Fibroblast of lung (primary cell): ENCODE measurements at regions not wholly inside any gene's neighbourhood (a gene's known extent, or its start where the extent isn't known, plus 50 kb on each side); places are given as distances from the start of the nearest gene placed in this dataset.

ENCODE experiments used
- DNase-seq, 2 donors: peaks; one replicate each; pipeline versions ENCODE4 v3.0.0 to v3.0.0-alpha.2; 2010; ENCODE audit warnings: low read depth in 2 of 2
- H2AFZ ChIP-seq: 2 replicates; pipeline ENCODE4 v1.5.1; 2012; ENCODE audit warnings: low read length, control low read depth, inconsistent platforms
- H3K27ac ChIP-seq: 2 replicates; pipeline ENCODE4 v1.5.1; 2011; ENCODE audit warnings: low read length, control low read depth; ENCODE audit not compliant: insufficient read depth
- H3K27me3 ChIP-seq: 2 replicates; pipeline ENCODE4 v1.5.1; 2011; ENCODE audit warnings: mild to moderate bottlenecking, low read length; ENCODE audit not compliant: control insufficient read depth, insufficient read depth
- H3K36me3 ChIP-seq: 2 replicates; pipeline ENCODE4 v1.5.1; 2011; ENCODE audit warnings: low read length; ENCODE audit not compliant: control insufficient read depth, insufficient read depth
- H3K4me1 ChIP-seq: 2 replicates; pipeline ENCODE4 v1.5.1; 2011; ENCODE audit warnings: low read length; ENCODE audit not compliant: control insufficient read depth, insufficient read depth; ENCODE audit errors: extremely low read depth
- H3K4me2 ChIP-seq: 2 replicates; pipeline ENCODE4 v1.5.1; 2011; ENCODE audit warnings: low read length, control low read depth; ENCODE audit not compliant: insufficient read depth; ENCODE audit errors: extremely low read depth
- H3K4me3 ChIP-seq, 4 experiments: fragments of 200-600 bp in 1 of 4; sonication (generic) in 1 of 4; replicated peaks in 1 of 4; 2 replicates each; pipeline ENCODE4 v1.5.1; 2011 to 2016; ENCODE audit warnings: low read length in 4 of 4, low read depth in 3 of 4, mild to moderate bottlenecking in 3 of 4, control low read depth in 2 of 4, inconsistent platforms in 1 of 4, mixed read lengths in 1 of 4; ENCODE audit not compliant: insufficient read depth in 1 of 4; ENCODE audit errors: control extremely low read depth in 1 of 4
- H3K79me2 ChIP-seq: 2 replicates; pipeline ENCODE4 v1.5.1; 2012; ENCODE audit warnings: mild to moderate bottlenecking, low read length, inconsistent platforms; ENCODE audit not compliant: control insufficient read depth, insufficient read depth
- H3K9ac ChIP-seq: 2 replicates; pipeline ENCODE4 v1.5.1; 2011; ENCODE audit warnings: mild to moderate bottlenecking, low read length, control low read depth; ENCODE audit not compliant: insufficient read depth
- H3K9me3 ChIP-seq: 2 replicates; pipeline ENCODE4 v1.5.1; 2012; ENCODE audit warnings: low read depth, low read length; ENCODE audit not compliant: control insufficient read depth, insufficient read depth
- H4K20me1 ChIP-seq: 2 replicates; pipeline ENCODE4 v1.5.1; 2011; ENCODE audit warnings: low read length; ENCODE audit not compliant: control insufficient read depth, insufficient read depth; ENCODE audit errors: extremely low read depth
- CTCF ChIP-seq, 2 donors: IDR thresholded peaks in 1 of 2; conservative IDR thresholded peaks in 1 of 2; 1 replicate in 1 of 2; 2 replicates in 1 of 2; pipeline ENCODE4 v1.5.1; 2011 to 2012; ENCODE audit warnings: low read length in 2 of 2, control low read depth in 1 of 2, inconsistent platforms in 1 of 2, low read depth in 1 of 2, mild to moderate bottlenecking in 1 of 2
- EZH2 ChIP-seq: IDR thresholded peaks from 2 replicates; pipeline ENCODE4 v1.5.1; 2012; ENCODE audit warnings: low read length, control low read depth, mild to moderate bottlenecking; ENCODE audit errors: missing control alignments

- H3K27me3 ChIP-seq: no peaks in the 10 kb centered on the region
- peaks cover 27% of the 10 kb centered on the region for H3K36me3 ChIP-seq
- H2AFZ ChIP-seq: no peak overlapping the region
- no peaks in the 10 kb centered on the region for H3K79me2 ChIP-seq
- TF ChIP-seq EZH2 (no peak), CTCF (conservative IDR thresholded peaks at IDR 0.05 in 1 of 2, IDR thresholded peaks at IDR 0.05 in 1 of 2; ENCODE audit: low read depth in 1 of 2, low read length in 2 of 2) (no peak)
- H3K9ac ChIP-seq: no peak overlapping the region
- DNase-seq: no peak
- H3K4me2 ChIP-seq: no peak overlapping the region
- no peaks in the 10 kb centered on the region for H4K20me1 ChIP-seq
- H3K9me3 ChIP-seq: no peaks in the 10 kb centered on the region
- H3K27ac ChIP-seq: no peak overlapping the region
- no peak overlapping the region for H3K4me3 ChIP-seq
- H3K4me1 ChIP-seq: no peaks in the 10 kb centered on the region
Measured at GRCh38 chr19:5220866-5221265, 119.7 kb downstream of the PTPRS start.

- H3K36me3 ChIP-seq: peaks cover 29% of the 10 kb centered on the region
Measured at GRCh38 chr19:5220361-5220760, 120.3 kb downstream of the PTPRS start.

GRCh38 chr19:5219551-5220304, 120.9 kb downstream of the PTPRS start:
- H3K9ac ChIP-seq: no peak overlapping the region
- no peaks in the 10 kb centered on the region for H3K27me3 ChIP-seq
- H2AFZ ChIP-seq: no peak overlapping the region
- H3K36me3 ChIP-seq: peaks cover 30% of the 10 kb centered on the region
- DNase-seq: no peak
- H4K20me1 ChIP-seq: no peaks in the 10 kb centered on the region
- no peaks in the 10 kb centered on the region for H3K9me3 ChIP-seq
- TF ChIP-seq CTCF (conservative IDR thresholded peaks at IDR 0.05 in 1 of 2, IDR thresholded peaks at IDR 0.05 in 1 of 2; ENCODE audit: low read depth in 1 of 2, low read length in 2 of 2) (no peak), EZH2 (no peak)
- no peak overlapping the region for H3K4me3 ChIP-seq
- no peaks in the 10 kb centered on the region for H3K4me1 ChIP-seq
- H3K27ac ChIP-seq: no peak overlapping the region
- H3K4me2 ChIP-seq: no peak overlapping the region
- no peaks in the 10 kb centered on the region for H3K79me2 ChIP-seq

More at GRCh38 chr19:5220361-5220760, 120.3 kb downstream of the PTPRS start:
- Histone ChIP-seq H3K27me3 (no peaks in the 10 kb centered on the region), H3K4me2 (no peak overlapping the region), H3K9me3 (no peaks in the 10 kb centered on the region), H3K4me1 (no peaks in the 10 kb centered on the region), H3K9ac (no peak overlapping the region), H2AFZ (no peak overlapping the region), H3K27ac (no peak overlapping the region), H3K79me2 (no peaks in the 10 kb centered on the region), H4K20me1 (no peaks in the 10 kb centered on the region), H3K4me3 (no peak overlapping the region)
- DNase-seq: no peak
- no peak for TF ChIP-seq CTCF (conservative IDR thresholded peaks at IDR 0.05 in 1 of 2, IDR thresholded peaks at IDR 0.05 in 1 of 2; ENCODE audit: low read depth in 1 of 2, low read length in 2 of 2)
- no peak for TF ChIP-seq EZH2
